DMS 273 treated with DMSO at 0.1 percent for 48 hours (cell line): ENCODE measurements at regions not wholly inside any gene's neighbourhood (a gene's known extent, or its start where the extent isn't known, plus 50 kb on each side); places are given as distances from the start of the nearest gene placed in this dataset.
A peak's percentile ranks its signal among the peaks of the same experiment; 100 is the strongest.
"Not testable (repeated sequence)": the region's sequence is repeated elsewhere in the genome, so short reads cannot be mapped to it uniquely, and the experiment has no call there.

ENCODE experiments used
- DNase-seq: peaks from one replicate; lab custom pipeline; 2025; lab: John Stamatoyannopoulos, UW

GRCh38 chr2:234898534-234899053 is 53.2 kb upstream of the SH3BP4 start:
- no peak for DNase-seq

DNA sequence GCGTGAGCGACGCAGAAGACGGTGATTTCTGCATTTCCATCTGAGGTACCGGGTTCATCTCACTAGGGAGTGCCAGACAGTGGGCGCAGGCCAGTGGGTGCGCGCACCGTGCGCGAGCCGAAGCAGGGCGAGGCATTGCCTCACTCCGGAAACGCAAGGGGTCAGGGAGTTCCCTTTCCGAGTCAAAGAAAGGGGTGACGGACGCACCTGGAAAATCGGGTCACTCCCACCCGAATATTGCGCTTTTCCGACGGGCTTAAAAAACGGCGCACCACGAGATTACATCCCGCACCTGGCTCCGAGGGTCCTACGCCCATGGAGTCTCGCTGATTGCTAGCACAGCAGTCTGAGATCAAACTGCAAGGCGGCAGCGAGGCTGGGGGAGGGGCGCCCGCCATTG is 63.4 kb upstream of the SH3BP4 start:
- not testable (repeated sequence) for DNase-seq

DNA sequence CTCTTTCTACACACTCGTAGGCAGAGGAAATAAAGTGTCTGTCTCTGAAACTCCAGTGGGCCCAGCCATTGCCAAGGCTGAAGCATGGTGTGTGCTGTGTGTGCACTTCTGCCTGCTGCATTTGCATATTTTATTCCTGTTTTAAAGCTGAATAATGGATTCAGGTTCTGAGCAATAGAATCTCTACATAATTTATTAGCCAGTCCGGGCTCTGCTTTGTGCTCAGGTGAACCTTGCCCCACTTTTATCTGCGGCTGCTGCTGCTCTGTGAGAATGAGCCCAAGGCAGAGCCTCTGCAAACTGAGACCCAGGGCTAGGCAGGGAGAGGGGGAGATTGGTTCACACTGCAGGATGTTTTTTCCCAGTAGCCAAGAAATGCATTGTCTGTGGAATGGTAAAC is 64.6 kb upstream of the SH3BP4 start:
- DNase-seq: no peak

DNA sequence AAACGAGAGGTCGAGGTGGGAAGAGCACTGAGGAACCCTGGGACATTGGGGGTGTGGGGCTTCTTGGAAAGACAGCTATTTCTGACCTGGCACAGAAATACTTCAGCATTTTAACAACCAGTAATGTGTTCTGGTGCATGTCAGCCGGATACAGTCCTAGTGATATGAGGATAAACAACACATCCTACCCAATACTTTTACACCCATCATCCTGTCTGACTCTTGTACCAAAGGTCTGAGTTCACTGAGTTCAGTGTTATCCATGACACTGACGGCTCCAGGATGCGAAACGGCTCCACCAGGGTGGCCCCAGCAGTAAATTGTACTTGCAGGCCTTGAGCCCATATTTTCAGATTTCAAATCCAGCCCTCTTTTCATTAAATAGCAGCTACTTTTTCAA is 65.9 kb upstream of the SH3BP4 start:
- no peak for DNase-seq

- DNase-seq: no peak
These were observed 66.7 kb upstream of the SH3BP4 start for GRCh38 chr2:234885118-234885517.

- DNase-seq: no peak
These were observed 67.2 kb upstream of the SH3BP4 start for GRCh38 chr2:234884591-234884990.

- peak; percentile 73 for DNase-seq
These were observed 70.2 kb upstream of the SH3BP4 start for GRCh38 chr2:234881413-234882241.

- DNase-seq: no peak
These were observed 71.1 kb upstream of the SH3BP4 start for GRCh38 chr2:234880551-234881211.

DNA sequence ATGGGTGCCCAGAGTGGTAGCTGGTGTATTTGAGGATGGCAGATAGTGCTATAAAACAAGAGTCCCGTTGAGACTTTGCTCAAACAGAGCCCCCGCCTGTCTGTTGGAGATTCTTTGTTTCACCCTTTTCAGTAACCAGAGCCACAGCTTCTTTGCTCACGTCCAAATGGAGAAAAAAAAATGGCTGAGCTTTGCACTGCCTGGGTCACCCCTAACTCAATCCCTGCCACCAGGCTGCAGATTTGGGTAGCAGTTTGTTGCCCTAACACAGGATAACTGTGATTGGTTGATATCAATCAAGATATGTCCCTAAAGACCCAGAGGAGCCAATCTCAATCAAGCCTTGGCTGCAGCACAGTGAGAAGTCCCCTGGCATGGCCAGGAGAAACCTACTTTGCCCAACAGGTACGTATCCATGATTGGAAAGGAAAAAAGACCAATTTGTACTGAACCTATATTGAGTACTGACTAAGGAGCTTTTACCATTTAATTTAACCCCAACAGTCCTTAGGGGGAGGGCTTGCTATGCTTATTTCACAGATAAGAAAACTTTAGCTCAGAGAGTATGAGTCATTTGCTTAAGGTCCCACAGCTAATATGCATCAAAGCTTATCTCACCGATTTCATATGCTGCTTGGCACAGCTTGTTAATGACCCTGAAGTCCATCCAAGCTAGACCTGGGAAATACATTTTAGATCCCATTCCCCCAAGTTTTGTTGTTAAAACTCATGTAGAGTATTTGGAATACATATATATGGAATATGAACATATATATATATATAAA is 72.0 kb upstream of the SH3BP4 start:
- DNase-seq: peak; percentile 25

DNA sequence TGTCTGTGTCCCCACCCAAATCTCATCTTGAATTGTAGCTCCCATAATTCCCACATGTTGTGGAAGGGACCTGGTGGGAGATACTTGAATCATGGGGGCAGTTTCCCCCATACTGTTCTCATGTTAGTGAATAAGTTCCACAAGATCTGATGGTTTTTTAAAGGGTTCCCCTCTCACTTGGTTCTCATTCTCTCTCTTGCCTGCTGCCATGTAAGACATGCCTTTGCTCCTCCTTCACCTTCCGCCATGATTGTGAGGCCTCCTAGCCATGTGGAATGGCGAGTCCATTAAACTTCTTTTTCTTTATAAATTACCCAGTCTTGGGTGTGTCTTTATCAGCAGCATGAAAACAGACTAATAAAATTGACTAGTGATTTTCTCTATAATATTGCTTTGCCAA is 75.2 kb upstream of the SH3BP4 start:
- not testable (repeated sequence) for DNase-seq

DNA sequence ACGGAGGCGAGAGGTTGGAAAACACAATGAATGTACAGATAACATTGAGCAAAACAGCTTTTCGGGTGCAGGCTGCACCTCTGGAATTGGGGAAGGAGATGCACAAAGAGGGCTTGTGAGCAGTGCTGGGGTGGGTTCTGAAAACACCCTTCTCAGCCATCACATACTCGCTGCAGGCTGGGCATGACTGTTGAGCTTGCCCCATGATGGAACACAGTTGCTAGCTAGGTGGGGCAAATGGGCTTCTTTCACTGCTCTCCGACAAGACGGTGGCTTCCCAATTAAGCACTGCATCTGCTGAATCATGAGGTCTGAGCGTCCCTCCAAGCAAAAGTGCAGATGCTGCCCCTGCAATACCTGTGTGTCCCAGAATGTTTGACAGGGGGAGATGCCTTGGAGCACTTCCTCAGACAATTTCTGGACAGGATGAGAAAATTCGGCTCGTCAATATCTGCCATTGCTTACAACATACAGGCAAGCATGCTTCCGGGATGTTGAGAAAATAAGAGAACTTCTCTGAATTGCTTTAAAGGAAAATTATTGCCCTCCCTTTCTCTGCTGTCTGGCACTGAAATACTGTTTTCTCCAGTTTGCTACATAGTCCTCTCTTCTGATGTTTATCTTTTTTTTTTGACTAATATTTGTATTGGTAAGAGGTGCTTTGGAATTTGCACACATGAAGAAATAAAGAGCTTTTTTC is 77.3 kb upstream of the SH3BP4 start:
- DNase-seq: no peak

GRCh38 chr2:234873828-234874173 is 78.0 kb upstream of the SH3BP4 start:
- no peak for DNase-seq

DNA sequence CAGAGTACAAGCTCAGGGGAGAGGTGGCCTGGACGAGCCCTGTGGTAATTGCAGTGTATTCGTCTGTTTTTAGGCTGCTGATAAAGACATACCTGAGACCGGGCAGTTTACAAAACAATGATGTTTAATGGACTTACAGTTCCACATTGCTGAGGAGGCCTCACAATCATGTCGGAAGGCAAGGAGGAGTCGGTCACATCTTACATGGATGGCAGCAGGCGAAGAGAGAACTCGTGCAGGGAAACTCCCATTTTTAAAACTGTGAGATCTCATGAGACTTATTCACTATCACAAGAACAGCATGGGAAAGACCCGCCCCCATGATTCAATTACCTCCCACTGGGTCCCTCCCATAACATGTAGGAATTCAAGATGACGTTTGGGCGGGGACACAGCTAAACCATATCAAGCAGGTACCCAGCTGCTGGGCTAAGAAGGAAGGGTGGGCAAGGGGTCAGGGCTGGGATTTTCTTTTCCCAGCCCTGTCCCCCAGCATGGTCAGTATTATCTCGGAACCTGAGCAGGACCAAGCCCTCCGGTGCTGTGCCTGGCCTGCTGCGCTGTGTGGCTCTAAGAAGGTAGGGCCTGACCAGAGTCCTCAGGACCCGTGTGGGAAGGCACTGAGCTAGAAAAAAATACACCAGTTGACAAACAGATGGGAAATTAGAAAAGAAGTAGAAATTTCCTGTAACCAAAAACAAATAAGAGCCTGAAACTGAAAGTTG is 78.6 kb upstream of the SH3BP4 start:
- DNase-seq: no peak

GRCh38 chr2:234869969-234870368 is 81.8 kb upstream of the SH3BP4 start:
- no peak for DNase-seq

DNA sequence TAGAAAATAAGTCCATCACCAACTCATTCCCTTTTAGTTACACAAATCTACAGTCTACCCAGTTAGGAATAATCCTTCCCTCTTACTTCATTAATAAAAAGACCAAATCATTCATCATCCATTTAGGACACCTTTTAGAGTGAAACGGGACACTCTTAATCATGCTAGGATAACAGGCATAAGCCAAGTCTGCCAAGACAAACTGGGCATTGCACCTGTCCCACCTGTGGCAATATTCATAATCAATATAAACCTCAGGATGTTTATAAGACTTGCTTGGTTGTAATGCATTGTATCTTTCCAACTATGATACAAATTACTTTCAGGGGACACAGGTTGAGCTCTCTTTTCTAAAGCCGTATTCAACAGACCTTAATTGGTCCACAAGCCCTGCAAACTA is 82.7 kb upstream of the SH3BP4 start:
- no peak for DNase-seq

DNA sequence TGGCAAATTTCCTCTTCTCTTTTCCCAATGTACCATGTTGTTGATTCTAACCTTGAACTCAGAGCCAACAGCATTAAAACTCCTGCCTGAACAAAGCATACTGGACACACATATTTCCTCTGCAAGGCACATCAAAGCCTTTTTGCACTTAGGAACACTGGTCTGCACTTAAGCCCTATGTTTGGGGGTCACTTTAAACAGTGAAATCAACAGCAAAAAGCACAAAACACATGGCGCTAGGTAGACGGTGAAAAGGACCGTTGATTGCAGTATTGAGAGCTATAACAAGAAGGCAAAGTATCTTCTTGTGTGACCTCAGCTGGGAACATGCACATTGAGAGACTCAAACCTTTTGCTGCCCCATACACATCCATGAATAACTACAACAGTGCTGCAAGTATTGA is 83.9 kb upstream of the SH3BP4 start:
- no peak for DNase-seq

- DNase-seq: no peak
These were observed 86.2 kb upstream of the SH3BP4 start for GRCh38 chr2:234865586-234865985.

DNA sequence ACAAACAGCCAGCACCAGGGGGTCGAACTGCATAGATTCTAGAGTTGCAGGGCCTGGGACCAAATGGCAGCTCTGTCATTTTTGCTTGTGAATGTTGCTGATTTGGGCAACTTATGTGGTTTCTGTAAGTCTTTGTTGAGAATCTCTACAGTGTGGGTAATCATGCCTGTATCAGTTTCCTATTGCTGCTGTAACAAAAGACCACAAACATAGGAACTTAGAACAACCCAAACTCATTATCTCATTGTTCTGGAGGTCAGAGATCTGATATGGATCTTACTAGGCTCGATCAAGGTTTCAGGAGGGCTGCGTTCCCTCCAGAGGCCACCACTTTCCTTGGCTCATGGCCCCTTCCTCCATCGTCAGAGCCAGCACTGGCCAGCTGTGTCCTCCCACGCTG is 86.8 kb upstream of the SH3BP4 start:
- DNase-seq: no peak

DNA sequence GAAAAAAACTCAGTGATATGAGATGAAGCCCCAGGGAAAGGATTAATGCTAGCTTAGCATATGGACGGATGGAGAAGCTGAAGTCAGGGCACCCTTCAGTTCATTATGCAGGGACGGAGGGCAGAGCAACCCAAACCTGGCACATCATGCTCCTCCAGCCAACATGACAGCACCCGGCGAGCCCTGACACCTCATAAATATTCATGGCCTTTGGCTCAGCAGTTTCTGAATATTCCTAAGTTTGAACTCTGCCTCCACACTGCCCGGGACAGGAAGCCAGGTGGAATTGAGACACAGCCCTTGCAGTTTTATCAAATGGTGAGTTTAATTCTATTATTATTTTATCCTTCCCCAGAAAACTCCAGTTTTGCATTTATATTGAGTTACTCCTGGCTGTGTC is 87.3 kb upstream of the SH3BP4 start:
- DNase-seq: peak; percentile 55

GRCh38 chr2:234863043-234863934 is 88.5 kb upstream of the SH3BP4 start:
- peak; percentile 7 for DNase-seq
